HG03575 (cell line): ENCODE measurements at regions not wholly inside any gene's neighbourhood (a gene's known extent, or its start where the extent isn't known, plus 50 kb on each side); places are given as distances from the start of the nearest gene placed in this dataset.
"Not testable (repeated sequence)": the region's sequence is repeated elsewhere in the genome, so short reads cannot be mapped to it uniquely, and the experiment has no call there.

Experiments
- ATAC-seq: cut with Tn5 transposase; IDR thresholded peaks from one replicate; pipeline ENCODE4 v1.9.1; 2021; ENCODE audit not compliant: unreplicated experiment, insufficient number of reproducible peaks, low FRiP score; ENCODE audit errors: extremely low read depth

GRCh38 chr12:74120644-74121043 is 417.0 kb upstream of the ATXN7L3B start:
- no peak for ATAC-seq

GRCh38 chr12:74129702-74130101 is 407.9 kb upstream of the ATXN7L3B start:
- no peak for ATAC-seq

DNA sequence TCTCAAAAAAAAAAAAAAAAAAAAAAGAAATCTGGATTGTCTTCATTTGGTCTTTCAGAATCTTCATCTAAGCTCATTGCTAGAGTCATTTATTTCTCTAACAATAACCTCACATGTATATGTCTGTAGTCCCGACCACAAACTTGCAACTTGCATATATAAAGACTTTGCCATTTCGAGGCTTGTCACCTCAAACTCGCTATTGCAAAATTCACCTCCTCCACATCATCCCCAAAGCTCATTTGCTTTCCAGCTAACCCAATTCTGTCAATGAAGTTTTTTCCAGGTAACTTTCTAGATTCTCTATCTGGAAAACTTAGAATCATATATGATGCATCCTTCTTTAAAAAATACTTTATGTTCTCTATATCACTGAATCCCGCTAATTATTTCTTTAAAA is 393.2 kb upstream of the ATXN7L3B start:
- ATAC-seq, result no peak

DNA sequence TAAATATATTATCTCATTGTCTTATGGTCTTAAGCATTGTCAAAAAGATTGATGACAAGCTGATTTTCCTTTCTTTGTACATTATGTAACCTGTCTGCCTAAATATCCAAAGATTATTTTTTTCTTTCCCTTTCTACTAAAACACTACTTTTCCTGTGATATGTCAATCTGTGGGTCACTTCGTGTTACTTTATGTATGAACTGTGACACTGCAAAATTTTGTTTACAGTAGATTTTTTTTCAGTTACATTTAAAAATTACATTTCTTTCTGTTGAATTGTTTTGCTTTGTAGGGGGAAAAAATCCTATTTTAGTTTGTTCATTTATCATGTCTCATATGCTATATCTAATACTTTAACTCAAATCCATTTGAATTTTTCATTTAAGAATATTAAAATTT is 392.3 kb upstream of the ATXN7L3B start:
- no peak for ATAC-seq

DNA sequence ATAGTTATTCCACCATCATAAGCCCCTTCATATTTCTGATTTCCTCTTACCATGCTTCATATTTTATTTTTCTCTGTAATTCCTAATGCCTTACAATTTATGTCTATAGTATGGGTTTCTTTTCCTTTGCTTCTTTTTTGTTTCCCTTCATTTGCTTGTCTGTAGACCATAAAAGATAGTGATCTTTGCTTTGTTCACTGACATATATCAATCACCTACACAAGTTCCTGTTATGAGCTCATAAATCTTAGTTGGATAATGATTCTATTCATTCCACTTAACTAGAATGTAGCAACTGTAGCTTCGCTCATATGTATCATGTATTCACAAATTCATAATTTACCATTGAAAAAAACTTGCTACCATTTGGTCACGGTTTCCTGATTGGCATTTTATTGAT is 388.8 kb upstream of the ATXN7L3B start:
- no peak for ATAC-seq

DNA sequence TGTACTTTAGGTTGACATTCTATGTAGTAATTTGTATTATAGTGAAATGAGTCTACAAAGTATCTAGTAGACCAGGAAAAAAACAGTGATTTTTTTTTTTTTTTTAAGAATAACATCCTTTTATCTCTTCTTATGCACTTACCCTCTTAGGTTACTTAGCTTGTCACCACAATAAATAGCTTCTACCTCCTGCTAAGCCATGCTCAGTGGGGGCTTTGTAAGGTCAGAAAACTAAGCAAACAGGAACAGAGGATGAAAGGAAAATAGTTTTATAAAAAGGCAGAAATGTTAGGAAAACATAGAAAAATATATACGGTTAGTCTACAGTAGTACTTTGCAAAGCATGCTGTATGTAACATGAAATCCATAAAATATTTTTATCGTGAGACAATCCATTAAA is 385.3 kb upstream of the ATXN7L3B start:
- ATAC-seq, result no peak

GRCh38 chr12:74166096-74166495 is 371.5 kb upstream of the ATXN7L3B start:
- no peak for ATAC-seq

- no peak for ATAC-seq
Measured at GRCh38 chr12:74169607-74170006, 368.0 kb upstream of the ATXN7L3B start.

DNA sequence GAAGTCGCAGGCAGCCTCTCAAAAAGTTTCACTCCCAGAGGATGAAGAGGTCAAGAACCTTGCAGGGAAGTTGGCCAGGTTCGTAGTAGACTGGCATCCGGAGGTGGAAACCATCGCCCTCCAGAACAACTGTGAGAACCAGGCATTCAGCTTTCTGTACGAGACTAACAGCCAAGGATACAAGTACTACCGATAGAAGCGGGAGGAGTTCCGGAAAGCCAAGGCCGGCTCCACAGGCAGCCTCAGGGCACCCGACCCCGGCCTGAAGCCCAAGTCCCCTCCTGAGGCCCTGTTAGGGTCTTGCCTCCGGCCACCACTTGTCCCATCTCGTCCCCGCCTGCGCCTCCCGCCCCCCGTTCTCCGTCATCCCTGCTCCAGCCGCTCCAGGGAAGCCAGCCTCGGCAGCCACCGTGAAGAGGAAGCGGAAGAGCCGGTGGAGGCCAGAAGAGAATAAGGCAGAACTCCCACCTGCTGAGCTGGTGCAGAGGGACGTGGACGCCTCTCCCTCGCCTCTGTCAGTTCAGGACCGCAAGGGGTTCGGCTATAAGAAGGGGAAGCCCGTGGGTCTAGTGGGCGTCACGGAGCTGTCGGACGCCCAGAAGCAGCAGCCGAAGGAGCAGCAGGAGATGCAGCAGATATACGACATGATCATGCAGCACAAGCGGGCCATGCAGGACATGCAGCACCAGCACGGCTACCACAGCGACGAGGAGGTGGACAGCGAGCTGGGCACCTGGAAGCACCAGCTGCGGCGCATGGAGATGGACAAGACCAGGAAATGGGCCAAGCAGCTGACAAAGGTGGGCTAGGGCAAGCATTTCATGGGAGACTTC is 366.8 kb upstream of the ATXN7L3B start:
- no peak for ATAC-seq

- no peak for ATAC-seq
Measured at GRCh38 chr12:74171478-74171909, 366.1 kb upstream of the ATXN7L3B start.

DNA sequence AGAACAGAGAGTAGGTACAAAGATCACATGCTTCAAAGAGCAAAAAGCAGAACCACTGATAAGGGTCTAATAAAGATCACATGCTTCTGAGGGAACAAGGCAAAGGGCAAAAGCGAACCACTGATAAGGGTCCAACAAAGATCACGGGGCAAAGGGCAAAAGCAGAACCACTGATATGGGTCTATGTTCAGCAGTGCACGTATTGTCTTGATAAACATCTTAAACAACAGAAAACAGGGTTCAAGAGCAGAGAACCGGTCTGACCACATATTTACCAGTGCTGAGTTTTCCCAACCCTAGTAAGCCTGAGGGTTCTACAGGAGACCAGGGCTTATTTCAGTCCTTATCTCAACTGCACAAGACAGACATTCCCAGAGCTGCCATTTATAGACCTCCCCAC is 362.7 kb upstream of the ATXN7L3B start:
- ATAC-seq, result not testable (repeated sequence)

GRCh38 chr12:74185360-74185759 is 352.3 kb upstream of the ATXN7L3B start:
- no peak for ATAC-seq

DNA sequence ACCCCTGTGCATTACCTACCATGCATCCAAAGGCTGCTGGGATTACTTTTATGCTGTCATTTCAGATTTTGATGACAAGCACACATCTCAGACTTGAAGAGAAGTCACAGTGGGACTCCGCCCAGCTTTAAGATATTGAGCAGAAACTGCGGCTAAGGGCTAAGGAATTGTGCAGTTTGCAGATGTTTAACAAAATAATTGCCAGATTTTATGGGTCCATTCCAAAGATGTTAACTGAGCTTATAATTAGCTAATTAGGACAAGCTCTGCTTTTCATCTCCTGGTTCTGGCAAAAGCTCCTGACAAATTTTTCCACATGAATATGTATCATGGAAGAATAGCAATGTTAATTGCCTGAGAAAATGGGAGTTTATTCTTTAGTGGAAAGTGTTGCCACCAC is 344.4 kb upstream of the ATXN7L3B start:
- ATAC-seq, result no peak

DNA sequence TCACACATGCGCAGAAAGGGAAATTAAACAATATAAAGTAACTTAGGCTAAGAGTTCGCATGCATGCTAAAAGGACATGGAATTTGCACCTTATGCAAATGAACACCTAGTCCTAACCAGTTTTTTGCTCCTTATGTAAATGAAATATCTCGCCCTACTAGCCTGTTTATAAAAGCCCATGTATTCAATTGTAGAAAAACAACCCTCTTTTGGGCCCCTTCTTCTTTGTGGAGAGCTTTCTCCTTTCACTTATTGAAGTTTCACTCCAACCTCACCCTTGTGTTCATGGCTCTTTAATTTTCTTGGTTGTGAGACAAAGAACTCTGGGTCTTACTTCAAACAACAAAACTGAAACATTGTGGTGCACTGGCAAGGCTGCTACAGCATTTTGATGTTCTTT is 333.4 kb upstream of the ATXN7L3B start:
- ATAC-seq, result no peak

- no peak for ATAC-seq
Measured at GRCh38 chr12:74227846-74228545, 309.6 kb upstream of the ATXN7L3B start.

- ATAC-seq, result no peak
Measured at GRCh38 chr12:74229671-74230070, 308.0 kb upstream of the ATXN7L3B start.

- ATAC-seq, result no peak
Measured at GRCh38 chr12:74235342-74235741, 302.3 kb upstream of the ATXN7L3B start.

- ATAC-seq, result no peak
Measured at GRCh38 chr12:74241341-74241740, 296.3 kb upstream of the ATXN7L3B start.

GRCh38 chr12:74242088-74242487 is 295.5 kb upstream of the ATXN7L3B start:
- no peak for ATAC-seq

GRCh38 chr12:74245458-74245857 is 292.2 kb upstream of the ATXN7L3B start:
- ATAC-seq, result no peak
